Stimulated activated CD4-positive, alpha-beta T cell treated with anti-CD3 and anti-CD28 coated beads, Interleukin-15, amount 100 ng/mL, for 24 hours (primary cell): ENCODE measurements at regions not wholly inside any gene's neighbourhood (a gene's known extent, or its start where the extent isn't known, plus 50 kb on each side); places are given as distances from the start of the nearest gene placed in this dataset.
"Not testable (repeated sequence)": the region's sequence is repeated elsewhere in the genome, so short reads cannot be mapped to it uniquely, and the experiment has no call there.

Experiments used
- DNase-seq: peaks from one replicate; pipeline ENCODE4 v3.0.0-alpha.2; 2020

GRCh38 chr6:76764057-76764456, 691.6 kb upstream of the IMPG1 start:
- DNase-seq: no peak

- no peak for DNase-seq
These were observed 680.4 kb upstream of the IMPG1 start for GRCh38 chr6:76752841-76753240.

GRCh38 chr6:76745388-76745787, 672.9 kb upstream of the IMPG1 start:
- DNase-seq: not testable (repeated sequence)

GRCh38 chr6:76744151-76744720, 671.8 kb upstream of the IMPG1 start:
- DNase-seq: not testable (repeated sequence)

- DNase-seq: no peak
These were observed 670.5 kb upstream of the IMPG1 start for GRCh38 chr6:76742919-76743318.

GRCh38 chr6:76719449-76719848, 647.0 kb upstream of the IMPG1 start:
- DNase-seq: no peak

GRCh38 chr6:76708641-76709331, 636.3 kb upstream of the IMPG1 start:
- DNase-seq: no peak

GRCh38 chr6:76707630-76708029, 635.2 kb upstream of the IMPG1 start:
- DNase-seq: no peak

- DNase-seq: no peak
These were observed 634.2 kb upstream of the IMPG1 start for GRCh38 chr6:76706631-76707030.

GRCh38 chr6:76706086-76706485, 633.6 kb upstream of the IMPG1 start:
- DNase-seq: no peak

- no peak for DNase-seq
These were observed 631.3 kb upstream of the IMPG1 start for GRCh38 chr6:76703786-76704185.

- no peak for DNase-seq
These were observed 630.8 kb upstream of the IMPG1 start for GRCh38 chr6:76703285-76703684.

- DNase-seq: no peak
These were observed 629.7 kb upstream of the IMPG1 start for GRCh38 chr6:76702187-76702586.

GRCh38 chr6:76701610-76702009, 629.1 kb upstream of the IMPG1 start:
- no peak for DNase-seq

- no peak for DNase-seq
These were observed 625.1 kb upstream of the IMPG1 start for GRCh38 chr6:76697585-76697984.

GRCh38 chr6:76694795-76695194, 622.3 kb upstream of the IMPG1 start:
- no peak for DNase-seq

GRCh38 chr6:76684875-76685274, 612.4 kb upstream of the IMPG1 start:
- DNase-seq: no peak

- DNase-seq: no peak
These were observed 611.5 kb upstream of the IMPG1 start for GRCh38 chr6:76683985-76684384.

GRCh38 chr6:76682842-76683241, 610.4 kb upstream of the IMPG1 start:
- no peak for DNase-seq

GRCh38 chr6:76681781-76682180, 609.3 kb upstream of the IMPG1 start:
- DNase-seq: no peak

- DNase-seq: no peak
These were observed 604.6 kb upstream of the IMPG1 start for GRCh38 chr6:76677017-76677416.

GRCh38 chr6:76671751-76672150, 599.3 kb upstream of the IMPG1 start:
- no peak for DNase-seq

GRCh38 chr6:76644231-76644630, 571.8 kb upstream of the IMPG1 start:
- no peak for DNase-seq

- no peak for DNase-seq
These were observed 567.5 kb upstream of the IMPG1 start for GRCh38 chr6:76639941-76640340.

GRCh38 chr6:76634695-76635094, 562.2 kb upstream of the IMPG1 start:
- no peak for DNase-seq
